ENCODE measurements at regions not wholly inside any gene's neighbourhood (a gene's known extent, or its start where the extent isn't known, plus 50 kb on each side); places are given as distances from the start of the nearest gene placed in this dataset.
"Not testable (repeated sequence)": the region's sequence is repeated elsewhere in the genome, so short reads cannot be mapped to it uniquely, and the experiment has no call there.

DNA sequence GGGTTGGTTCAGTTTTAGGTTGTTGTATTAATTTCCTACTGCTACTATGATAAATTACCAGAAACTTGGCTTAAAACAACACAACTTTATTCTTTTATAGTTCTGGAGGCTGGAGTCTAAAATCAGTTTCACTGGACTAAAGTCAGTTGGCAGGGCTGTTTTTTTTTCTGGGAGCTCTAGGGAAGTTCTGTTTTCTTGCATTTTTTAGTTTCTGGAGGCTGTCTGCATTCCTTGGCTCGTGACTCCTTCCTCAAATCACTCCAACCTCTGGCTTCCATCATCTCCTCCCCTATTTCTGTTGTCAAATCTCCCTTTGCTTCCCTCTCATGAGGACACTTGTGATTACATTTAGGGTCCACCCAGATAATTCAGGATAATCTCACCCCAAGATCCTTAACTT lies 51.3 kb upstream of the SUB1 start:
- H3K27me3 Mint-ChIP-seq, result no peaks in the 10 kb centered on the region
- H3K9me3 Mint-ChIP-seq (ENCODE audit: low read depth), result no peaks in the 10 kb centered on the region
- DNase-seq, result no peak
- peaks cover 17% of the 10 kb centered on the region for H3K36me3 Mint-ChIP-seq
- ATAC-seq, result no peak
- H3K4me3 Mint-ChIP-seq, result peak overlapping the region; percentile 32
- CTCF ChIA-PET, result interaction anchor here (0.7 to 3.4 kb wide), 8 partner anchors 11 to 58 kb away, joined by 3 to 41 read pairs (median 3); no protein-coding TSS in a partner anchor
- peak overlapping the region; percentile 27 for H3K27ac Mint-ChIP-seq
- peaks cover 81% of the 10 kb centered on the region for H3K4me1 Mint-ChIP-seq

DNA sequence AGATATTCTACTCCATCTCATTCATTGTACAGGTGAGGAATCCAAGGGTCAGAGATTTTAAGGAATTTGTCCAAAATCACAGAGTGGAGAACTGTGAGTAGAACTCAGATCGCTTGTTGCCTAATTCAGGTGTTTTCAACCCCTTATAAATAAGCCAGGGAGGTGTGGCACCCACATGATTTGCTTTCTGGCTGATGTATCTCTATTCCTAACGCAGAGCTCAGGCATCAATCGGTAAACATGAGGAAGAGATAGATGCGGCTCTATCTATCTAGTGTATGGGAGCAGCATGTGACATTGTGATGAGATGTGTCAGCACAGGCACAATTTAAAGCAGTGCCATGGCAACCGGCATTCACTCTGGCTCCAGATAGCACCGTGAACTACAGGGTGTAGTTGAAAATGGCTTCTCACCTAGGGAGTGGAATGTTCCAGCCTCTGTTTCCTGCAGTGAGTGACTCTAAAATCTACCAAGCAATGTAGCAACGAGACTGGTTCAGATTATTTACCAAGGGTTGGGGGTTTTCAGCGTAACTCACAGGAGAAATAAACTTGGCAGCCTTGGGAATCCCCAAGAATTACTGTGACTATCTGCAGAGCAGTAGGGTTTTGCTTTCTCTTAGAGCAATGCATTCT lies 53.4 kb upstream of the SUB1 start:
- peak overlapping the region; percentile 86 for H3K27ac Mint-ChIP-seq
- no peaks in the 10 kb centered on the region for H3K9me3 Mint-ChIP-seq (ENCODE audit: low read depth)
- DNase-seq (peak; percentile 81), ATAC-seq (peak; percentile 89)
- H3K4me3 Mint-ChIP-seq, result peak overlapping the region; percentile 82
- H3K36me3 Mint-ChIP-seq, result peaks cover 13% of the 10 kb centered on the region
- H3K4me1 Mint-ChIP-seq, result peaks cover 61% of the 10 kb centered on the region
- CTCF ChIA-PET, result interaction anchor here (0.8 to 3.4 kb wide), 9 partner anchors 9 to 66 kb away, joined by 3 to 41 read pairs (median 4); no protein-coding TSS in a partner anchor
- no peaks in the 10 kb centered on the region for H3K27me3 Mint-ChIP-seq

DNA sequence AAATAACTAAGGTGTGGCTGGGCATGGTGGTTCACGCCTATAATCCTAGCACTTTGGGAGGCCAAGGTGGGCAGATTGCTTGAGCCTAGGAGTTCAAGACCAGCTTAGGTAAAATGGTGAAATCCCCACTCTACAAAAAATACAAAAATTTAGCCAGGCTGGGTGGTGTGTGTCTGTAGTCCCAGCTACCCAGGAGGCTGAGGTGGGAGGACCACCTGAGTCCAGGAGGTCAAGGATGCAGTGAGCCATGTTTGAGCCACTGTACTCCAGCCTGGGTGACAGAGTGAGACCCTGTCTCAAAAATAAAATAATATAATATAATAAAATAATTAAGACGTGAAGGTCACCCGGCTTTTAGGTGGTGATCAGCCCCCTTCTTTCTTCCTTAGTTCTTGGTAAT lies 58.0 kb upstream of the SUB1 start:
- not testable (repeated sequence) for ATAC-seq; H3K27me3 Mint-ChIP-seq; DNase-seq; H3K27ac Mint-ChIP-seq; H3K36me3 Mint-ChIP-seq; H3K4me3 Mint-ChIP-seq; H3K9me3 Mint-ChIP-seq (ENCODE audit: low read depth)
- CTCF ChIA-PET, result interaction anchor here (1.3 to 2.3 kb wide), 2 partner anchors 53 to 62 kb away, joined by 3 to 7 read pairs; no protein-coding TSS in a partner anchor
- peaks cover 35% of the 10 kb centered on the region for H3K4me1 Mint-ChIP-seq

DNA sequence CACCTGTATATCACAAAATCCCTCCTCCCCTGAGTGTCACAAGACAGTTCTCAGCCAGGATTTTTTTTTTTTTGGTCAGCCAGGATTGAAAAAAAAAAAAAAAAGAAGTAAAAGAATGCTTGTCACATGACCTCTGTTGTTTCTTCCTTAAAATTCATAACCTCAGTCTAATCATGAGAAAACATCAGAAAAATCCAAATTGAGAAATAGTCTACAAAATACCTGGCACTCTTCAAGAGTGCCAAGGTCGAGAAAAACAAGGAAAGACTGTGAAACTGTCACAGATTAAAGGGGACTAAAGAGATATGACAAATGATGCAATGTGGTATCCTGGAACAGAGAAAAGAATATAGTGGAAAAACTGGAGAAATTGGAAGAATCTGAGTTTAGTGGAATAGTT lies 58.5 kb upstream of the SUB1 start:
- no peak overlapping the region for H3K4me3 Mint-ChIP-seq
- no peaks in the 10 kb centered on the region for H3K27me3 Mint-ChIP-seq
- DNase-seq, result no peak
- H3K9me3 Mint-ChIP-seq (ENCODE audit: low read depth), result no peaks in the 10 kb centered on the region
- peaks cover 32% of the 10 kb centered on the region for H3K4me1 Mint-ChIP-seq
- H3K36me3 Mint-ChIP-seq, result no peaks in the 10 kb centered on the region
- H3K27ac Mint-ChIP-seq, result no peak overlapping the region
- no peak for ATAC-seq
- CTCF ChIA-PET, result no interaction called here

DNA sequence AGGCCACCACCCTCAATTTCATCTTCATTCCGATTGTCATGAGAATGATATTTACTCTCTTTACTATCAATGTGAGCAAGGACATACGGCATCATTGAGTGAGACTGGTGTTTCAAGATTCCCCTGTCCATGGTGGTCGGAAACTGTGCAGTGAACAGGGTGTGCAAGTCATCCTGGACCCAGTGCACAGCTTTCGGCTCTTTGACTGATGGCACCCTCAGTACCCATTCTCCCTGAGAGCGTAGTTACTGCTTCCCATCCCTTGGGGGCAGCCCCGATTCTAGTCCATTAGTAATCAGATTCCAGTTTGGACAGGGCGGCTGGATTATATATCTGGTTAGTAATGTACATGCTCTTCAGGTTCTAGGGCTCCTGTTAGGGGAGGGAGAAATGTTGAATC lies 61.7 kb upstream of the SUB1 start:
- DNase-seq, result no peak
- no peaks in the 10 kb centered on the region for H3K36me3 Mint-ChIP-seq
- no peaks in the 10 kb centered on the region for H3K9me3 Mint-ChIP-seq (ENCODE audit: low read depth)
- peaks cover 7% of the 10 kb centered on the region for H3K27me3 Mint-ChIP-seq
- no peak for ATAC-seq
- H3K4me3 Mint-ChIP-seq, result no peak overlapping the region
- peaks cover 17% of the 10 kb centered on the region for H3K4me1 Mint-ChIP-seq
- no peak overlapping the region for H3K27ac Mint-ChIP-seq
- CTCF ChIA-PET, result interaction anchor here (3.6 kb wide), 1 partner anchor 66 kb away, joined by 23 read pairs; no protein-coding TSS in a partner anchor

DNA sequence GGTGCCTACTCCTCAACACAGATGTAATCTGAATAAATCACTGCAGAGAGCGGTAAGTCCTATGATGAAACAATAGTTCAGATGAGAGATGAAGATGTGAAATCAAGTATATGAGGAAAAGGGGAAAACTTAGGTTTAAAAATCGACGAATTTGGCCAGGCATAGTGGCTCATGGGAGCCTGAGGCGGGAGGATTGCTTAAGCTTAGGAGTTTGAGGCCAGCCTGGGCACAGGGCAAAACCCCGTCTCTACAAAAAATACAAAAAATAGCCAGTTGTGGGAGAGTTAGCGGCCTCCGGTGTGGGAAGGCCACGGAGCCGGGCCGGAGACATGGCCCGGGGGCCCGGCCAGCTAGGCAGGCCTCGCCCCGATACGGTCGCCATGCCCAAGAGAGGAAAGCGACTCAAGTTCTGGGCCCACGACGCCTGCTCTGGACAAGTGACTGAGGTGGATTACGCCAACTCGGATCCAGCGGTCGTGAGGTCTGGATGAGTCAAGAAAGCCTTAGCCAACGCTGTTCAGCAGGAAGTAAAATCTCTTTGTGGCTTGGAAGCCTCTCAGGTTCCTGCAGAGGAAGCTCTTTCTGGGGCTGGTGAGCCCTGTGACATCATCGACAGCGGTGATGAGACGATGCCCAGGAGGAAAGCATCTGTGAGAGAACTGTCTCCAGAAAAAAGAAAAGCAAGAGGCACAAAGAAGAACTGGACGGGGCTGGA lies 62.8 kb upstream of the SUB1 start:
- ATAC-seq, result peak; percentile 73
- peak; percentile 63 for DNase-seq
- CTCF ChIA-PET, result interaction anchor here (3.6 kb wide), 1 partner anchor 67 kb away, joined by 23 read pairs; no protein-coding TSS in a partner anchor
- H3K9me3 Mint-ChIP-seq (ENCODE audit: low read depth), result no peaks in the 10 kb centered on the region
- H3K27ac Mint-ChIP-seq, result no peak overlapping the region
- H3K27me3 Mint-ChIP-seq, result peaks cover 12% of the 10 kb centered on the region
- no peaks in the 10 kb centered on the region for H3K36me3 Mint-ChIP-seq
- no peak overlapping the region for H3K4me3 Mint-ChIP-seq
- H3K4me1 Mint-ChIP-seq, result peaks cover 17% of the 10 kb centered on the region

DNA sequence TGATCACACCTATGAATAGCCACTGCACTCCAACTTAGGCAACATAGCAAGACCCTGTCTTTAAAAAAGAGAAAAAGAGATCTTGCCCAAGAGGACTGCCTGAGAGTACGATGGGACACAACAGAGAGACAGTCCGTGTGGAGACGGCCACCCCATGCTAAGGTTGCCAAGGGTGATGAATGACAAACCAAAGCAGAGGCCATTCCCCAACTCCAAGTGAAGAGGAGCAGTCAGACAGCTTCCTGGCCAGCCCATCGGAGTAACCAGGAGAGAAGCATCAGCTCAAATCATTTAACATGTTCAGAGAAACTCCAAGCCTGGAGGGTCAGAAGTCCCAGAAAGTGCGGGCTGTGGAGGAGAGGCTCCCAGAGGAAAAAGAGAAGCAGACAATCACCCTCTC lies 63.9 kb upstream of the SUB1 start:
- H3K27ac Mint-ChIP-seq, result no peak overlapping the region
- no peaks in the 10 kb centered on the region for H3K36me3 Mint-ChIP-seq
- peaks cover 15% of the 10 kb centered on the region for H3K4me1 Mint-ChIP-seq
- no peak overlapping the region for H3K4me3 Mint-ChIP-seq
- H3K27me3 Mint-ChIP-seq, result peaks cover 12% of the 10 kb centered on the region
- CTCF ChIA-PET, result no interaction called here
- H3K9me3 Mint-ChIP-seq (ENCODE audit: low read depth), result no peaks in the 10 kb centered on the region
- DNase-seq, result no peak
- ATAC-seq, result no peak

DNA sequence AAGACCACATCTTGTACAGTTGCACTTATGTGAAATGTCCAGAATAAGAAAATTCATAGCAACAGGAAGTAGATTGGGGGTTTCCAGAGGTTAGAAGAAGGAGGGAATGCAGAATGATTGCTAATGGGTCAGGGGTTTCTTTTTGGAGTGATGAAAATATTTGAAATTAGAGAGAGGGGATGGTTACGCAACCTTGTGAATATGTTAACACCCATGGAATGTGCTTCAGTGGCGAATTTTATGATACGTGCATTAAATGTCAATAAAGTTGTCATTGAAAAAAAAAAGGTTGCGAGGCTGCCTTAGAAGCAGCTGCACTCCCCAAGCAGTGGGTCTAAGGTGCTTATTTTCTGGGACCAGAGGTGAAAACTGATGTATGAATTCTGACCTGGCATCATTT lies 64.4 kb upstream of the SUB1 start:
- CTCF ChIA-PET, result no interaction called here
- H3K27me3 Mint-ChIP-seq, result peaks cover 12% of the 10 kb centered on the region
- H3K4me3 Mint-ChIP-seq, result no peak overlapping the region
- H3K9me3 Mint-ChIP-seq (ENCODE audit: low read depth), result no peaks in the 10 kb centered on the region
- no peak for ATAC-seq
- H3K27ac Mint-ChIP-seq, result no peak overlapping the region
- peaks cover 15% of the 10 kb centered on the region for H3K4me1 Mint-ChIP-seq
- no peak for DNase-seq
- H3K36me3 Mint-ChIP-seq, result no peaks in the 10 kb centered on the region

DNA sequence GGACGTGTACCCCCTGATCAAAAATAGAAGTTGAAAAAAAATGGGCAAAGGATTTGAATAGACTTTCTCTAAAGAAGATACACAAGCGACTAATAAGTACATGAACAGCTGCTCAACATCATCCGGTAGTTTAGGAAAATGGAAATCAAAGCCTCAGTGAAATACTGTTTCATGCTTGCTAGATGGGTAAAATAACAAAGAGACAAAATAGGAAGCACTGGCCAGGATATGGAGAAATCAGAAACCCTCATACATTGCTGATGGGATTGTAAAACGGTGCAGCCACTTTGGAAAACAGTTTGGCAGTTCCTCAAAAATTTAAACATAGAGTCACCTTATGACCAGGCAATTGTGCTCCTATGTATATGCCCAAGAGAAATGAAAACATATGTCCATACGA lies 65.0 kb upstream of the SUB1 start:
- Mint-ChIP-seq H3K36me3 (no peaks in the 10 kb centered on the region), H3K9me3 (ENCODE audit: low read depth) (no peaks in the 10 kb centered on the region), H3K27me3 (peaks cover 12% of the 10 kb centered on the region), H3K4me1 (peaks cover 15% of the 10 kb centered on the region), H3K4me3 (no peak overlapping the region), H3K27ac (no peak overlapping the region)
- CTCF ChIA-PET, result interaction anchor here (0.8 kb wide), 1 partner anchor 11 kb away, joined by 3 read pairs; no protein-coding TSS in a partner anchor
- ATAC-seq (no peak), DNase-seq (no peak)

DNA sequence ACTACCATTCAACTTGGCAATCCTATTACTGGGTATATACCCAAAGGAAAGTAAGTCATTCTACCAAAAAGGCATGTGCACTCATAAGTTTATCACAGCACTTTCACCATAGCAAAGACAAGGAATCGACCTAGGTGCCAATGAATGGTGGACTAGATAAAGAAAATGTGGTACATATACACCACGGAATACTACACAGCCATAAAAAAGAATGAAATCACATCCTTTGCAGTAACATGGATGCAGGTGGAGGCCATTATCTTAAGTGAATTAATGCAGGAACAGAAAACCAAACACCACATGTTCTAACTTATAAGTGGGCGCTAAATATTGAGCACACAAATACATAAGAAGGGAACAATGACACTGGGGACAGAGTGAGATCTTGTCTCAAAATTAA lies 65.8 kb upstream of the SUB1 start:
- Mint-ChIP-seq H3K27me3 (peaks cover 12% of the 10 kb centered on the region), H3K27ac (no peak overlapping the region), H3K4me1 (peaks cover 15% of the 10 kb centered on the region), H3K4me3 (no peak overlapping the region), H3K9me3 (ENCODE audit: low read depth) (no peaks in the 10 kb centered on the region), H3K36me3 (no peaks in the 10 kb centered on the region)
- DNase-seq, result no peak
- CTCF ChIA-PET, result interaction anchor here (0.8 kb wide), 1 partner anchor 12 kb away, joined by 3 read pairs; no protein-coding TSS in a partner anchor
- no peak for ATAC-seq

DNA sequence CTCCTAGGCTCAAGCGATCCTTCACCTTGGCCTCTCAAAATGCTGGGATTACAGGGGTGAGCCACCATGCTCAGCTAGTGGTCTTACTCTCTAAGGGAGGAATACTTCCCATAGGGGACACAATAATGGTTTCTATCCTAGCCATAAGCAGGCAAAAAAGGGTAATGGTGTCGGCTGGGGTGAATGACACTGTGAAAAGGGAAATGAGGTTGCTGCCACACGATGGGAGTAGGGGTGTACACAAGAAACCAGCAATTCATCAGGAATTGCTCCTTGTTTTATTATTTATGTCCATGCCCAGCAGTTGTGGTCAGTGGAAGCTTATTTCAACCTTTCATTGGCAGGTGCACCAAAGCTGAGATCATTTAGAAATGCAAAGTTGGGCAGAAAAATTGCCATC lies 70.3 kb upstream of the ZFR start:
- peaks cover 9% of the 10 kb centered on the region for H3K27me3 Mint-ChIP-seq
- no peak overlapping the region for H3K4me3 Mint-ChIP-seq
- DNase-seq (no peak), ATAC-seq (no peak)
- H3K4me1 Mint-ChIP-seq, result no peaks in the 10 kb centered on the region
- no peaks in the 10 kb centered on the region for H3K9me3 Mint-ChIP-seq (ENCODE audit: low read depth)
- CTCF ChIA-PET, result interaction anchor here (1.3 kb wide), 1 partner anchor 25 kb away, joined by 4 read pairs; no protein-coding TSS in a partner anchor
- H3K27ac Mint-ChIP-seq, result no peak overlapping the region
- no peaks in the 10 kb centered on the region for H3K36me3 Mint-ChIP-seq

DNA sequence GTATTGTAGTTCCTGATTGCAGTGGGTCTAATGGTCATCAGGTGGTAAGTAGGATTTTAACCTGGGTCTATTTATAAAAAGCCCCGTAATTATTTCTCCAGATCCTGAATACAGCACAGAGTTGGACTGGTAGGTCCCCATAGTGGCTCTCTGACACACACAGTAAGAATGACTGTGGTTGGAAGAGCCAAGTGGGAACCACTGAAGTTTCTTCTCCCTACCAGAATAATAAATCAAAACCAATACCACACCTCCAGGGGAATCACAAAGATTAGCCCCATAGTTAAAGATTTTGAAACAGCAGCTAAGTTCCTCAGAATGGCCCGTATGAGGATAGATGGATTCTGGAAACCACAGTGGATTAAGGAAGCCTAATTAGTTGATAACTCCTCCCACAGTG lies 68.4 kb upstream of the ZFR start:
- ATAC-seq (no peak), DNase-seq (no peak)
- H3K4me3 Mint-ChIP-seq, result no peak overlapping the region
- peaks cover 3% of the 10 kb centered on the region for H3K27me3 Mint-ChIP-seq
- no peaks in the 10 kb centered on the region for H3K4me1 Mint-ChIP-seq
- H3K36me3 Mint-ChIP-seq, result no peaks in the 10 kb centered on the region
- no peaks in the 10 kb centered on the region for H3K9me3 Mint-ChIP-seq (ENCODE audit: low read depth)
- no peak overlapping the region for H3K27ac Mint-ChIP-seq
- CTCF ChIA-PET, result interaction anchor here (1.2 kb wide), 1 partner anchor 77 kb away, joined by 4 read pairs; no protein-coding TSS in a partner anchor

DNA sequence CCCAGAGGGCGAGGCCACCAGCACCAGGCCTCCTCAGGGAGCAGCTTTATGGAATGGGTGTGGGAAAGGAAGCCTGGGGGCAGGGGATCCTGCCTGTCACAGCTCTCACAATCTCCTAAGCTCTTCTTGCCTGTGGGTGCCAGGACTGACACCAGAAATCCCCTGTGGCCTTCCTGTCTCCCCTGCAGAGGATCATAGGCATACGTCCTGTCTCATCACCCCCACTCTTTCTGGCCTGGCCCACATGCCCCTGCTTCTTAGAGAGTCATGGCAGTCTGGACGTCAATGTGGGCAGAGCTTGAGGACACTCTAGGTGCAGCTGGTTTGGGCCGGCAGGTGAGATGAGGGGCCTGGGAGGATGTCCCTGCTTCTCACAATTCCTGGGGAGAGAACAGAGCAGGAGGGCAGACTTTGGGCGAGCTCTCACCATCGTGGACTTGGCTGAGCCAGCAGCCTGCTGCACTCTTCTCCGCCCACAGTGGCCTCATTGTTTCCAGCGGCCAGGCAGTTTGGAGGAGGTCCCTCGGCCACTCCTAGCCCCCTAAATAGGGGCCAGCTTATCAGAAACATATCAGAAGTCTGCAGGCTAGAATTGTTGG lies 67.3 kb upstream of the ZFR start:
- Mint-ChIP-seq H3K9me3 (ENCODE audit: low read depth) (no peaks in the 10 kb centered on the region), H3K27me3 (no peaks in the 10 kb centered on the region), H3K36me3 (no peaks in the 10 kb centered on the region), H3K27ac (no peak overlapping the region), H3K4me1 (no peaks in the 10 kb centered on the region), H3K4me3 (no peak overlapping the region)
- CTCF ChIA-PET, result interaction anchor here (1.2 kb wide), 1 partner anchor 78 kb away, joined by 4 read pairs; no protein-coding TSS in a partner anchor
- ATAC-seq (peak; percentile 68), DNase-seq (no peak)

All from activated CD8-positive, alpha-beta memory T cell treated with anti-CD3 and anti-CD28 coated beads, Interleukin-2, amount 10 ng/mL, durations not matched to agents 7 days and 5 days (primary cell).